ENCODE measurements at regions not wholly inside any gene's neighbourhood (a gene's known extent, or its start where the extent isn't known, plus 50 kb on each side); places are given as distances from the start of the nearest gene placed in this dataset.

DNA sequence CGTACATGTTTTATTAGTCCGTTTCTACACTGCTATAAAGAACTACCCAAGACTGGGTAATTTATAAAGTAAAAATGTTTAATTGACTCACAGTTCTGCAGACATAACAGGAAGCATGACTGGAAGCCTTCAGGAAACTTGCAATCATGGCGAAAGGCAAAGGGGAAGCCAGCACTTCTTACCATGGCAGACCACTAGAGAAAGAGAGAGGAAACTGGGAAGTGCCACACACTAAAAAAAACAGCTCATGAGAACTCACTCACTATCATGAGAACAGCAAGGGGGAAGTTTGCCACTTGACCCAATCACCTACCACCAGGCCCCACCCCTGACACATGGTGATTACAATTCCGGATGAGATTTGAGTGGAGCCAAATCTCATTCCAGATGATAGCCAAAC is 466.2 kb downstream of the IRS1 start:
- TF ChIP-seq HMG20A (CRISPR knock-in tag; IDR thresholded peaks at IDR 0.05; ENCODE audit: borderline replicate concordance) (no peak), EZH2 (conservative IDR thresholded peaks at IDR 0.05; ENCODE audit: low read depth, low read length) (no peak), SETDB1 (CRISPR knock-in tag; IDR thresholded peaks at IDR 0.05; ENCODE audit: borderline replicate concordance) (no peak), NR2C2 (CRISPR knock-in tag; IDR thresholded peaks at IDR 0.05; ENCODE audit: borderline replicate concordance) (no peak), SYNCRIP (IDR thresholded peaks at IDR 0.05; ENCODE audit: insufficient read depth, low read depth, low read length) (no peak), ZNF562 (CRISPR knock-in tag; IDR thresholded peaks at IDR 0.05; ENCODE audit: borderline replicate concordance) (no peak), ZNF138 (CRISPR knock-in tag; IDR thresholded peaks at IDR 0.05; ENCODE audit: low read depth) (no peak), KLF9 (CRISPR knock-in tag; IDR thresholded peaks at IDR 0.05; ENCODE audit: low read depth) (no peak), ZFP36 (IDR thresholded peaks at IDR 0.05; ENCODE audit: borderline replicate concordance, low read depth, low read length, partially characterized antibody) (no peak), POLR2A (IDR thresholded peaks at IDR 0.05; ENCODE audit: insufficient read depth in 1 of 2, low read depth in 2 of 2, low read length in 2 of 2) (no peak)
- TF ChIP-seq, protein P1, sequence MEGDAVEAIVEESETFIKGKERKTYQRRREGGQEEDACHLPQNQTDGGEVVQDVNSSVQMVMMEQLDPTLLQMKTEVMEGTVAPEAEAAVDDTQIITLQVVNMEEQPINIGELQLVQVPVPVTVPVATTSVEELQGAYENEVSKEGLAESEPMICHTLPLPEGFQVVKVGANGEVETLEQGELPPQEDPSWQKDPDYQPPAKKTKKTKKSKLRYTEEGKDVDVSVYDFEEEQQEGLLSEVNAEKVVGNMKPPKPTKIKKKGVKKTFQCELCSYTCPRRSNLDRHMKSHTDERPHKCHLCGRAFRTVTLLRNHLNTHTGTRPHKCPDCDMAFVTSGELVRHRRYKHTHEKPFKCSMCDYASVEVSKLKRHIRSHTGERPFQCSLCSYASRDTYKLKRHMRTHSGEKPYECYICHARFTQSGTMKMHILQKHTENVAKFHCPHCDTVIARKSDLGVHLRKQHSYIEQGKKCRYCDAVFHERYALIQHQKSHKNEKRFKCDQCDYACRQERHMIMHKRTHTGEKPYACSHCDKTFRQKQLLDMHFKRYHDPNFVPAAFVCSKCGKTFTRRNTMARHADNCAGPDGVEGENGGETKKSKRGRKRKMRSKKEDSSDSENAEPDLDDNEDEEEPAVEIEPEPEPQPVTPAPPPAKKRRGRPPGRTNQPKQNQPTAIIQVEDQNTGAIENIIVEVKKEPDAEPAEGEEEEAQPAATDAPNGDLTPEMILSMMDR (CRISPR knock-in tag; IDR thresholded peaks at IDR 0.05), result no peak
